GM12878 (cell line): ENCODE measurements at regions not wholly inside any gene's neighbourhood (a gene's known extent, or its start where the extent isn't known, plus 50 kb on each side); places are given as distances from the start of the nearest gene placed in this dataset.

ENCODE experiments used
- ATAC-seq: fragments of 200-7000 bp; cut with Tn5 transposase; 3 replicates; pipeline ENCODE4 v1.9.1; 2020; ENCODE audit warnings: mild to moderate bottlenecking, moderate library complexity
- BruUV-seq: library from RNA; stranded (reverse); fragments of 400-500 nt; replicated peaks from 2 replicates; lab custom pipeline; 2021; lab: Mats Ljungman, UMichigan
- CTCF ChIA-PET: fragments of 300-600 bp; sonication (Branson Sonifier 250); formaldehyde crosslinking; extraction: SDS; loops from one replicate; lab custom pipeline; 2021; ENCODE audit warnings: inconsistent platforms; lab: Yijun Ruan, JAX
- POLR2A ChIA-PET: fragments of 350-600 bp; formaldehyde crosslinking; extraction: SDS; loops from one replicate; lab custom pipeline; 2021; ENCODE audit warnings: inconsistent platforms; lab: Charles Lee
- RAD21 ChIA-PET: fragments of 300-600 bp; sonication (Branson Sonifier 250); formaldehyde crosslinking; loops from one replicate; lab custom pipeline; 2023; ENCODE audit warnings: antibody characterized with exemption; ENCODE audit not compliant: unreplicated experiment; lab: Charles Lee
- SMC1A ChIA-PET: fragments of 300-600 bp; sonication (Branson Sonifier 250); formaldehyde crosslinking; loops from one replicate; lab custom pipeline; 2023; ENCODE audit not compliant: unreplicated experiment, uncharacterized antibody; lab: Charles Lee
- DNase-seq: peaks from one replicate; pipeline ENCODE4 v3.0.0-alpha.2; 2011; ENCODE audit warnings: low read depth, low spot score
- FAIRE-seq: peaks from 3 replicates; lab custom pipeline; 2011; peaks lifted over from hg19 to GRCh38; lab: Jason Lieb, UNC
- H2AFZ ChIP-seq: 2 replicates; pipeline ENCODE4 v1.6.0; 2011; ENCODE audit warnings: low read depth, low read length, control low read depth; ENCODE audit not compliant: control insufficient read depth
- H3K27ac ChIP-seq: 2 replicates; pipeline ENCODE4 v1.5.1; 2011; ENCODE audit warnings: control low read depth; ENCODE audit not compliant: control insufficient read depth, insufficient read depth
- H3K27me3 ChIP-seq, 2 experiments: replicated peaks in 1 of 2; 2 replicates each; pipeline versions ENCODE4 v1.6.0 to v1.6.1; 2011; ENCODE audit warnings: low read length in 1 of 2; ENCODE audit not compliant: control insufficient read depth in 2 of 2, insufficient read depth in 2 of 2
- H3K36me3 ChIP-seq, 2 experiments: 2 replicates each; pipeline ENCODE4 v1.5.1; 2011; ENCODE audit warnings: low read length in 1 of 2; ENCODE audit not compliant: control insufficient read depth in 2 of 2, insufficient read depth in 2 of 2
- H3K4me1 ChIP-seq: 2 replicates; pipeline ENCODE4 v1.6.1; 2011; ENCODE audit warnings: mild to moderate bottlenecking, low read length, moderate library complexity, mixed read lengths; ENCODE audit not compliant: control insufficient read depth, insufficient read depth
- H3K4me2 ChIP-seq: 2 replicates; pipeline ENCODE4 v1.6.0; 2011; ENCODE audit warnings: control low read depth; ENCODE audit not compliant: control insufficient read depth, insufficient read depth
- H3K4me3 ChIP-seq: fragments of 200-600 bp; sonication (generic); 2 replicates; pipeline ENCODE4 v1.5.1; 2016
- H3K79me2 ChIP-seq: 2 replicates; pipeline ENCODE4 v1.6.0; 2011; ENCODE audit warnings: low read length; ENCODE audit not compliant: control insufficient read depth, insufficient read depth
- H3K9ac ChIP-seq: 2 replicates; pipeline ENCODE4 v1.8.0; 2011; ENCODE audit warnings: low read length, control low read depth, mixed read lengths; ENCODE audit not compliant: control insufficient read depth, insufficient read depth
- H3K9me3 ChIP-seq: replicated peaks from 3 replicates; pipeline ENCODE4 v1.5.1; 2011; ENCODE audit warnings: mild to moderate bottlenecking, low read length; ENCODE audit not compliant: control insufficient read depth, insufficient read depth
- H4K20me1 ChIP-seq: 2 replicates; pipeline ENCODE4 v1.6.0; 2011; ENCODE audit not compliant: control insufficient read depth, insufficient read depth
- ATF7 ChIP-seq: fragments of 450-650 bp; IDR thresholded peaks from 2 replicates; pipeline ENCODE4 v1.6.1; 2016; ENCODE audit warnings: low read depth, mild to moderate bottlenecking
- BCL11A ChIP-seq: IDR thresholded peaks from 2 replicates; pipeline ENCODE4 v1.6.1; 2011; ENCODE audit warnings: low read depth, low read length
- EED ChIP-seq: sonication (generic); IDR thresholded peaks from 2 replicates; pipeline ENCODE4 v1.6.1; 2016; ENCODE audit warnings: antibody characterized with exemption, low read depth
- EP300 ChIP-seq, 2 experiments: fragments of 150-350 bp in 1 of 2; IDR thresholded peaks; 2 replicates each; pipeline ENCODE4 v1.6.1; 2011 to 2012; ENCODE audit warnings: low read depth in 2 of 2, low read length in 2 of 2, borderline replicate concordance in 1 of 2, improper control_type of control experiment in 1 of 2, inconsistent platforms in 1 of 2; ENCODE audit not compliant: control insufficient read depth in 1 of 2
- GATAD2B ChIP-seq: fragments of 450-650 bp; conservative IDR thresholded peaks from 2 replicates; pipeline ENCODE4 v1.6.1; 2017; ENCODE audit warnings: low read depth, mild to moderate bottlenecking, moderate library complexity
- HDAC6 ChIP-seq: fragments of 200-600 bp; sonication (generic); IDR thresholded peaks from one replicate; pipeline ENCODE4 v1.8.0; 2017; ENCODE audit warnings: antibody characterized with exemption; ENCODE audit not compliant: unreplicated experiment
- HDGF ChIP-seq: fragments of 450-650 bp; IDR thresholded peaks from 2 replicates; pipeline ENCODE4 v1.6.1; 2016; ENCODE audit warnings: antibody characterized with exemption
- NFYB ChIP-seq: IDR thresholded peaks from 2 replicates; pipeline ENCODE4 v1.6.1; 2011; ENCODE audit warnings: low read depth, mild to moderate bottlenecking, low read length, improper control_type of control experiment, moderate library complexity; ENCODE audit not compliant: insufficient read depth
- POLR2AphosphoS2 ChIP-seq: IDR thresholded peaks from 2 replicates; pipeline ENCODE4 v1.6.1; 2011; ENCODE audit warnings: low read depth, mild to moderate bottlenecking, low read length, improper control_type of control experiment, moderate library complexity
- SREBF1 ChIP-seq: IDR thresholded peaks from 2 replicates; pipeline ENCODE4 v1.6.1; 2012; ENCODE audit warnings: mild to moderate bottlenecking, low read length
- ZNF384 ChIP-seq: IDR thresholded peaks from 2 replicates; pipeline ENCODE4 v1.6.1; 2012; ENCODE audit warnings: low read depth, mild to moderate bottlenecking, low read length, improper control_type of control experiment, borderline replicate concordance
- ZSCAN29 ChIP-seq: fragments of 450-650 bp; IDR thresholded peaks from 2 replicates; pipeline ENCODE4 v1.6.1; 2017; ENCODE audit warnings: mild to moderate bottlenecking, moderate library complexity
- whole genome bisulfite sequencing: methylation state at CpG from one replicate; pipeline ENCODE4 v1.1.6; 2016; ENCODE audit warnings: low lambda C conversion rate; ENCODE audit not compliant: insufficient replicate concordance, insufficient coverage; ENCODE audit errors: missing lambda C conversion rate; 5-methylcytosine and 5-hydroxymethylcytosine counted together
- in situ Hi-C: fragments of 300-500 bp; cut with MboI; formaldehyde crosslinking; loops from 9 replicates; pipeline ENCODE4 v1.14.3; 2018; ENCODE audit warnings: mixed read lengths
- intact Hi-C: fragments of 100-400 bp; cut with micrococcal nuclease; formaldehyde crosslinking; loops from one replicate; pipeline ENCODE4 v1.14.2; 2022; ENCODE audit not compliant: unreplicated experiment
- TF ChIP-seq, protein P1 (sequence below): IDR thresholded peaks from 2 replicates; pipeline ENCODE4 v1.6.1; 2012; ENCODE audit warnings: mild to moderate bottlenecking, low read depth, low read length
- TF ChIP-seq, protein P2 (sequence below): fragments of 450-650 bp; formaldehyde crosslinking; IDR thresholded peaks from 2 replicates; pipeline ENCODE4 v1.4.0; 2022; ENCODE audit warnings: mild to moderate bottlenecking, moderate library complexity

DNA sequence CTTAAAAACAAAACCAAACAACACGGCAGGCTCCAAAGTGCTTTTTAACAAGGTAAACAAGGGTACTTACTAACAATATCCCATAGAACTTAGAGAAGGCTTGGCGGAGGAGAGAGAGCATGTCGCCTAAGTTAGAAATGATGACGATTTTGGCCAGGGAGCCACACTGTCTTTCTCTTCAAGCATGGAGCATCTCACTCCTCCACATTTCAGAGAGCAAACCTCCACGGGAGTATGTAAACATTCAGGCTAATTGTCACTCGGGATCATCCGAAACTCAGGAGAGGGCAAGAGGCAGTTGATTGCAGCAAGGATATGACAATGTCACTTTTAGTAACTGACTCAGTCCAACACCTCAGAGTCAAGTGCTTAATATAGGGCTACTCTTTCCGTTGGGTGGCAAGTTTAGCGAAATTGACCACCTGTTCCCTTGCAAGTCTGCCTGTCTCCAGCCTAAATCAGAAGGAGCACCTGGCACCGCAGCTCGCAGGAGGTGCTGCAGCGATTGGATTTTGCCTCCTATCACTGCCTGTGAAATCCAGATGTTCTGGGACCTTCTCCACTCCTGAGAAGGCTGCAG is 65.8 kb upstream of the RPS6KA2 start:
- no peak for ATAC-seq
- no peaks in the 10 kb centered on the region; the same call in 1 of the 2 replicates for H3K4me1 ChIP-seq
- no peak overlapping the region for H3K4me3 ChIP-seq
- no peaks in the 10 kb centered on the region for H4K20me1 ChIP-seq
- peaks cover 0 to 5% of the 10 kb centered on the region in 2 experiments; a peak in 2 of 4 replicates for H3K27me3 ChIP-seq
- H3K4me2 ChIP-seq, result no peak overlapping the region
- no peak for FAIRE-seq
- RAD21 ChIA-PET, result no interaction called here
- no peaks in the 10 kb centered on the region for H3K36me3 ChIP-seq
- WGBS, result 58% methylated on average over 12 of the region's 12 CpGs
- in situ Hi-C loops, result no loop called here
- H3K9ac ChIP-seq, result no peak overlapping the region
- intact Hi-C loops, result no loop called here
- H3K9me3 ChIP-seq, result no peaks in the 10 kb centered on the region
- no peak for DNase-seq
- CTCF ChIA-PET, result no interaction called here
- no peak overlapping the region for H2AFZ ChIP-seq
- no peak overlapping the region for H3K27ac ChIP-seq
- POLR2A ChIA-PET, result no interaction called here
- SMC1A ChIA-PET, result no interaction called here
- no TSS peak for BruUV-seq
- H3K79me2 ChIP-seq, result no peaks in the 10 kb centered on the region
- TF ChIP-seq POLR2AphosphoS2 (no peak), NFYB (no peak), ZSCAN29 (no peak), SREBF1 (no peak), ATF7 (no peak), BCL11A (no peak), EED (no peak), ZNF384 (no peak), EP300 (IDR thresholded peaks at IDR 0.05; ENCODE audit: borderline replicate concordance in 1 of 2, control insufficient read depth in 1 of 2, low read depth in 2 of 2, low read length in 2 of 2) (no peak), GATAD2B (no peak), HDAC6 (no peak), HDGF (no peak)
- TF ChIP-seq, protein P1, sequence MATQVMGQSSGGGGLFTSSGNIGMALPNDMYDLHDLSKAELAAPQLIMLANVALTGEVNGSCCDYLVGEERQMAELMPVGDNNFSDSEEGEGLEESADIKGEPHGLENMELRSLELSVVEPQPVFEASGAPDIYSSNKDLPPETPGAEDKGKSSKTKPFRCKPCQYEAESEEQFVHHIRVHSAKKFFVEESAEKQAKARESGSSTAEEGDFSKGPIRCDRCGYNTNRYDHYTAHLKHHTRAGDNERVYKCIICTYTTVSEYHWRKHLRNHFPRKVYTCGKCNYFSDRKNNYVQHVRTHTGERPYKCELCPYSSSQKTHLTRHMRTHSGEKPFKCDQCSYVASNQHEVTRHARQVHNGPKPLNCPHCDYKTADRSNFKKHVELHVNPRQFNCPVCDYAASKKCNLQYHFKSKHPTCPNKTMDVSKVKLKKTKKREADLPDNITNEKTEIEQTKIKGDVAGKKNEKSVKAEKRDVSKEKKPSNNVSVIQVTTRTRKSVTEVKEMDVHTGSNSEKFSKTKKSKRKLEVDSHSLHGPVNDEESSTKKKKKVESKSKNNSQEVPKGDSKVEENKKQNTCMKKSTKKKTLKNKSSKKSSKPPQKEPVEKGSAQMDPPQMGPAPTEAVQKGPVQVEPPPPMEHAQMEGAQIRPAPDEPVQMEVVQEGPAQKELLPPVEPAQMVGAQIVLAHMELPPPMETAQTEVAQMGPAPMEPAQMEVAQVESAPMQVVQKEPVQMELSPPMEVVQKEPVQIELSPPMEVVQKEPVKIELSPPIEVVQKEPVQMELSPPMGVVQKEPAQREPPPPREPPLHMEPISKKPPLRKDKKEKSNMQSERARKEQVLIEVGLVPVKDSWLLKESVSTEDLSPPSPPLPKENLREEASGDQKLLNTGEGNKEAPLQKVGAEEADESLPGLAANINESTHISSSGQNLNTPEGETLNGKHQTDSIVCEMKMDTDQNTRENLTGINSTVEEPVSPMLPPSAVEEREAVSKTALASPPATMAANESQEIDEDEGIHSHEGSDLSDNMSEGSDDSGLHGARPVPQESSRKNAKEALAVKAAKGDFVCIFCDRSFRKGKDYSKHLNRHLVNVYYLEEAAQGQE, result no peak
- TF ChIP-seq, protein P2, sequence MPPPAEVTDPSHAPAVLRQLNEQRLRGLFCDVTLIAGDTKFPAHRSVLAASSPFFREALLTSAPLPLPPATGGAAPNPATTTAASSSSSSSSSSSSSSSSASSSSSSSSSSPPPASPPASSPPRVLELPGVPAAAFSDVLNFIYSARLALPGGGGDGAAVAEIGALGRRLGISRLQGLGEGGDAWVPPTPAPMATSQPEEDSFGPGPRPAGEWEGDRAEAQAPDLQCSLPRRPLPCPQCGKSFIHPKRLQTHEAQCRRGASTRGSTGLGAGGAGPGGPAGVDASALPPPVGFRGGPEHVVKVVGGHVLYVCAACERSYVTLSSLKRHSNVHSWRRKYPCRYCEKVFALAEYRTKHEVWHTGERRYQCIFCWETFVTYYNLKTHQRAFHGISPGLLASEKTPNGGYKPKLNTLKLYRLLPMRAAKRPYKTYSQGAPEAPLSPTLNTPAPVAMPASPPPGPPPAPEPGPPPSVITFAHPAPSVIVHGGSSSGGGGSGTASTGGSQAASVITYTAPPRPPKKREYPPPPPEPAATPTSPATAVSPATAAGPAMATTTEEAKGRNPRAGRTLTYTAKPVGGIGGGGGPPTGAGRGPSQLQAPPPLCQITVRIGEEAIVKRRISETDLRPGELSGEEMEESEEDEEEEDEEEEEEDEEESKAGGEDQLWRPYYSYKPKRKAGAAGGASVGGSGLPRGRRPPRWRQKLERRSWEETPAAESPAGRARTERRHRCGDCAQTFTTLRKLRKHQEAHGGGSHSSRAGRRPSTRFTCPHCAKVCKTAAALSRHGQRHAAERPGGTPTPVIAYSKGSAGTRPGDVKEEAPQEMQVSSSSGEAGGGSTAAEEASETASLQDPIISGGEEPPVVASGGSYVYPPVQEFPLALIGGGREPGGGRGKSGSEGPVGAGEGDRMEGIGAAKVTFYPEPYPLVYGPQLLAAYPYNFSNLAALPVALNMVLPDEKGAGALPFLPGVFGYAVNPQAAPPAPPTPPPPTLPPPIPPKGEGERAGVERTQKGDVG (CRISPR knock-in tag), result no peak
